K562 (cell line): ENCODE measurements at regions not wholly inside any gene's neighbourhood (a gene's known extent, or its start where the extent isn't known, plus 50 kb on each side); places are given as distances from the start of the nearest gene placed in this dataset.

Experiments
- CBX8 ChIP-seq: fragments of 200-600 bp; sonication (generic); IDR thresholded peaks from 2 replicates; pipeline ENCODE4 v1.6.1; 2012; ENCODE audit warnings: borderline replicate concordance, mixed run types, low read depth, mild to moderate bottlenecking, moderate library complexity, mixed read lengths, low read length, control low read depth, inconsistent platforms; ENCODE audit not compliant: poor library complexity, severe bottlenecking; ENCODE audit errors: extremely low read depth
- GMEB1 ChIP-seq: fragments of 250-450 bp; sonication (Bioruptor Pico); IDR thresholded peaks from 2 replicates; pipeline ENCODE4 v1.4.0; 2020; ENCODE audit warnings: mild to moderate bottlenecking
- JUND ChIP-seq, 2 experiments: IDR thresholded peaks; 2 replicates in 1 of 2; 3 replicates in 1 of 2; pipeline ENCODE4 v1.6.1; 2011; ENCODE audit warnings: borderline replicate concordance in 2 of 2, low read depth in 2 of 2, low read length in 2 of 2, improper control_type of control experiment in 1 of 2, missing biosample characterization in 1 of 2, missing genetic modification characterization in 1 of 2, missing genetic modification reagents in 1 of 2
- KHSRP ChIP-seq: fragments of 450-650 bp; IDR thresholded peaks from 2 replicates; pipeline ENCODE4 v1.6.1; 2017
- SMAD2 ChIP-seq: fragments of 150-350 bp; IDR thresholded peaks from 2 replicates; pipeline ENCODE4 v1.6.1; 2014; ENCODE audit warnings: low read depth, mild to moderate bottlenecking, low read length
- TAF9B ChIP-seq: fragments of 450-650 bp; IDR thresholded peaks from 2 replicates; pipeline ENCODE4 v1.6.1; 2018; ENCODE audit warnings: mild to moderate bottlenecking; ENCODE audit not compliant: partially characterized antibody
- ZEB2 ChIP-seq: fragments of 450-650 bp; IDR thresholded peaks from 2 replicates; pipeline ENCODE4 v1.6.1; 2016
- ZNF263 ChIP-seq: sonication (generic); formaldehyde crosslinking; IDR thresholded peaks from 2 replicates; pipeline ENCODE4 v1.8.0; 2022; ENCODE audit warnings: mild to moderate bottlenecking, missing genetic modification reagents, borderline replicate concordance
- TF ChIP-seq, protein P1 (sequence below): fragments of 450-650 bp; IDR thresholded peaks from 2 replicates; pipeline ENCODE4 v1.6.1; 2016; ENCODE audit warnings: mild to moderate bottlenecking, moderate library complexity

DNA sequence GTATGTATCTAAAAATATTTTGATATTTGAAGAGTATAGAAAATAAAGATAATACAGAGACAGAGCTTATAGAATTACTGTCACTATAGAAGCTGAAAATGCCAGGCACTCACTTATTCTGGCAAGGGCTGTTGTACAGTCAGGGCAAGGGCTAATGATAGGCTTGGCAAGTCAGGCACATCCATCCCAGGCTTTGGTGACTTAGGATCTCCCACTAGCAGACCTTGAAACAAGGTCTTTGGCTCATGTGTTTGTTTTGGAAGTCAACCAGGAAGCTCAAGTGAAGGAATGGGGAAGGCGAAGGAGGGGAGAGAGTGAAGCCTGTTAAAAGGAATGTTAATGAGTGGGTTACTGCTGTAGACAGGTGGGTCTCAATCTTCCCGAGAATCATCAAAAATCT lies 199.1 kb upstream of the SUCLG2 start (continued):
- TF ChIP-seq, protein P1, sequence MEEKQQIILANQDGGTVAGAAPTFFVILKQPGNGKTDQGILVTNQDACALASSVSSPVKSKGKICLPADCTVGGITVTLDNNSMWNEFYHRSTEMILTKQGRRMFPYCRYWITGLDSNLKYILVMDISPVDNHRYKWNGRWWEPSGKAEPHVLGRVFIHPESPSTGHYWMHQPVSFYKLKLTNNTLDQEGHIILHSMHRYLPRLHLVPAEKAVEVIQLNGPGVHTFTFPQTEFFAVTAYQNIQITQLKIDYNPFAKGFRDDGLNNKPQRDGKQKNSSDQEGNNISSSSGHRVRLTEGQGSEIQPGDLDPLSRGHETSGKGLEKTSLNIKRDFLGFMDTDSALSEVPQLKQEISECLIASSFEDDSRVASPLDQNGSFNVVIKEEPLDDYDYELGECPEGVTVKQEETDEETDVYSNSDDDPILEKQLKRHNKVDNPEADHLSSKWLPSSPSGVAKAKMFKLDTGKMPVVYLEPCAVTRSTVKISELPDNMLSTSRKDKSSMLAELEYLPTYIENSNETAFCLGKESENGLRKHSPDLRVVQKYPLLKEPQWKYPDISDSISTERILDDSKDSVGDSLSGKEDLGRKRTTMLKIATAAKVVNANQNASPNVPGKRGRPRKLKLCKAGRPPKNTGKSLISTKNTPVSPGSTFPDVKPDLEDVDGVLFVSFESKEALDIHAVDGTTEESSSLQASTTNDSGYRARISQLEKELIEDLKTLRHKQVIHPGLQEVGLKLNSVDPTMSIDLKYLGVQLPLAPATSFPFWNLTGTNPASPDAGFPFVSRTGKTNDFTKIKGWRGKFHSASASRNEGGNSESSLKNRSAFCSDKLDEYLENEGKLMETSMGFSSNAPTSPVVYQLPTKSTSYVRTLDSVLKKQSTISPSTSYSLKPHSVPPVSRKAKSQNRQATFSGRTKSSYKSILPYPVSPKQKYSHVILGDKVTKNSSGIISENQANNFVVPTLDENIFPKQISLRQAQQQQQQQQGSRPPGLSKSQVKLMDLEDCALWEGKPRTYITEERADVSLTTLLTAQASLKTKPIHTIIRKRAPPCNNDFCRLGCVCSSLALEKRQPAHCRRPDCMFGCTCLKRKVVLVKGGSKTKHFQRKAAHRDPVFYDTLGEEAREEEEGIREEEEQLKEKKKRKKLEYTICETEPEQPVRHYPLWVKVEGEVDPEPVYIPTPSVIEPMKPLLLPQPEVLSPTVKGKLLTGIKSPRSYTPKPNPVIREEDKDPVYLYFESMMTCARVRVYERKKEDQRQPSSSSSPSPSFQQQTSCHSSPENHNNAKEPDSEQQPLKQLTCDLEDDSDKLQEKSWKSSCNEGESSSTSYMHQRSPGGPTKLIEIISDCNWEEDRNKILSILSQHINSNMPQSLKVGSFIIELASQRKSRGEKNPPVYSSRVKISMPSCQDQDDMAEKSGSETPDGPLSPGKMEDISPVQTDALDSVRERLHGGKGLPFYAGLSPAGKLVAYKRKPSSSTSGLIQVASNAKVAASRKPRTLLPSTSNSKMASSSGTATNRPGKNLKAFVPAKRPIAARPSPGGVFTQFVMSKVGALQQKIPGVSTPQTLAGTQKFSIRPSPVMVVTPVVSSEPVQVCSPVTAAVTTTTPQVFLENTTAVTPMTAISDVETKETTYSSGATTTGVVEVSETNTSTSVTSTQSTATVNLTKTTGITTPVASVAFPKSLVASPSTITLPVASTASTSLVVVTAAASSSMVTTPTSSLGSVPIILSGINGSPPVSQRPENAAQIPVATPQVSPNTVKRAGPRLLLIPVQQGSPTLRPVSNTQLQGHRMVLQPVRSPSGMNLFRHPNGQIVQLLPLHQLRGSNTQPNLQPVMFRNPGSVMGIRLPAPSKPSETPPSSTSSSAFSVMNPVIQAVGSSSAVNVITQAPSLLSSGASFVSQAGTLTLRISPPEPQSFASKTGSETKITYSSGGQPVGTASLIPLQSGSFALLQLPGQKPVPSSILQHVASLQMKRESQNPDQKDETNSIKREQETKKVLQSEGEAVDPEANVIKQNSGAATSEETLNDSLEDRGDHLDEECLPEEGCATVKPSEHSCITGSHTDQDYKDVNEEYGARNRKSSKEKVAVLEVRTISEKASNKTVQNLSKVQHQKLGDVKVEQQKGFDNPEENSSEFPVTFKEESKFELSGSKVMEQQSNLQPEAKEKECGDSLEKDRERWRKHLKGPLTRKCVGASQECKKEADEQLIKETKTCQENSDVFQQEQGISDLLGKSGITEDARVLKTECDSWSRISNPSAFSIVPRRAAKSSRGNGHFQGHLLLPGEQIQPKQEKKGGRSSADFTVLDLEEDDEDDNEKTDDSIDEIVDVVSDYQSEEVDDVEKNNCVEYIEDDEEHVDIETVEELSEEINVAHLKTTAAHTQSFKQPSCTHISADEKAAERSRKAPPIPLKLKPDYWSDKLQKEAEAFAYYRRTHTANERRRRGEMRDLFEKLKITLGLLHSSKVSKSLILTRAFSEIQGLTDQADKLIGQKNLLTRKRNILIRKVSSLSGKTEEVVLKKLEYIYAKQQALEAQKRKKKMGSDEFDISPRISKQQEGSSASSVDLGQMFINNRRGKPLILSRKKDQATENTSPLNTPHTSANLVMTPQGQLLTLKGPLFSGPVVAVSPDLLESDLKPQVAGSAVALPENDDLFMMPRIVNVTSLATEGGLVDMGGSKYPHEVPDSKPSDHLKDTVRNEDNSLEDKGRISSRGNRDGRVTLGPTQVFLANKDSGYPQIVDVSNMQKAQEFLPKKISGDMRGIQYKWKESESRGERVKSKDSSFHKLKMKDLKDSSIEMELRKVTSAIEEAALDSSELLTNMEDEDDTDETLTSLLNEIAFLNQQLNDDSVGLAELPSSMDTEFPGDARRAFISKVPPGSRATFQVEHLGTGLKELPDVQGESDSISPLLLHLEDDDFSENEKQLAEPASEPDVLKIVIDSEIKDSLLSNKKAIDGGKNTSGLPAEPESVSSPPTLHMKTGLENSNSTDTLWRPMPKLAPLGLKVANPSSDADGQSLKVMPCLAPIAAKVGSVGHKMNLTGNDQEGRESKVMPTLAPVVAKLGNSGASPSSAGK: no peak
- TF ChIP-seq CBX8: no peak
- no peak for TF ChIP-seq TAF9B
- no peak for TF ChIP-seq JUND (IDR thresholded peaks at IDR 0.05; ENCODE audit: borderline replicate concordance, low read depth, low read length)
- no peak for TF ChIP-seq JUND (tag; IDR thresholded peaks at IDR 0.05; ENCODE audit: borderline replicate concordance, low read depth, low read length)
- TF ChIP-seq SMAD2: no peak
- no peak for TF ChIP-seq KHSRP
- no peak for TF ChIP-seq GMEB1 (CRISPR knock-in tag)
- TF ChIP-seq ZEB2: no peak
- TF ChIP-seq ZNF263 (CRISPR knock-in tag): no peak
